Dedifferentiated amniotic fluid mesenchymal stem cell (primary cell): ENCODE measurements at regions not wholly inside any gene's neighbourhood (a gene's known extent, or its start where the extent isn't known, plus 50 kb on each side); places are given as distances from the start of the nearest gene placed in this dataset.

ENCODE experiments used
- DNase-seq: peaks from one replicate; pipeline ENCODE4 v3.0.0-alpha.2; 2016; ENCODE audit errors: extremely low spot score

DNA sequence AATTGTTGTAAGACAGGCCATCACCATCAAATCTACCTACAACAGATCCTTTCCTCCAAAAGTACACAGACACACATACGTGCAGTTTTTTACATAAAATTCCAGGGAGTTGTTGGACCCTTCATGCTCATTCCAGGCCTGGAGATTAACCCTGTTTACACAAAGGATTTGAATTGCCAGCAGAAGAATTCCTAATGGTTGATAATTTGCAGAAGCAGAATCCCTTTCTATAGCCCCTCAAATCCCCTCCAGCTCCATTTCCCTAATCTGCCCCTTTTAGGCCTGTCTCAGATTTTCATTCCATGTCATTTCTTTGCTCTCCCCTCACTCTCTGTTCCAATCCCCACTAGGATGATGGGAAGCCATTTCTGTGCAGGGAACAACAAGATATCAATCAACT is 102.9 kb upstream of the TOX3 start:
- no peak for DNase-seq

- DNase-seq, result no peak
Observed at GRCh38 chr16:52647588-52647987, 100.6 kb upstream of the TOX3 start.

- DNase-seq, result no peak
Observed at GRCh38 chr16:52643006-52643405, 96.1 kb upstream of the TOX3 start.

- DNase-seq, result no peak
Observed at GRCh38 chr16:52634528-52634927, 87.6 kb upstream of the TOX3 start.

GRCh38 chr16:52634104-52634503 is 87.2 kb upstream of the TOX3 start:
- no peak for DNase-seq

- no peak for DNase-seq
Observed at GRCh38 chr16:52633230-52633629, 86.3 kb upstream of the TOX3 start.

- DNase-seq, result no peak
Observed at GRCh38 chr16:52631711-52632110, 84.8 kb upstream of the TOX3 start.

DNA sequence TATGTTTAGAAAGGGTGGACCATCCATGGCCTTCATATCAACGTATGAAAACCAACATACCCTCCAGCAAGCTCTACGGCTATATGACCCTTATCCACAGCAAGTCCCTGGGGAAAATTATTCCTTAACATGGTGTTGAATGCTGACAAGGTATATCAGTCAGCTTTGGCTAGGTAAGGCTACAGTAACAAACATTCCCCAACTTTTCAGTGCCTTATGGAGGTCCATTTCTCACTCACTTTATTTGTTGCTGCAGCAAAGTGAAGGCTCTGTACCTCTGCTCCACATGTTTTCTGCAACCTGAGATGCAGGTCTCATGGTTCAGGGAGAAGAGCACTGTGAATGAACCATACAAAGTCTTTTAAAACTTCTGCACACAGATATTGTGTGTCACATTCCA is 83.8 kb upstream of the TOX3 start:
- no peak for DNase-seq

GRCh38 chr16:52629296-52629695 is 82.4 kb upstream of the TOX3 start:
- DNase-seq, result no peak

- DNase-seq, result no peak
Observed at GRCh38 chr16:52624891-52625290, 77.9 kb upstream of the TOX3 start.

- no peak for DNase-seq
Observed at GRCh38 chr16:52621651-52622050, 74.7 kb upstream of the TOX3 start.

- no peak for DNase-seq
Observed at GRCh38 chr16:52618753-52619497, 72.0 kb upstream of the TOX3 start.

GRCh38 chr16:52617591-52617990 is 70.6 kb upstream of the TOX3 start:
- DNase-seq, result no peak

- no peak for DNase-seq
Observed at GRCh38 chr16:52613508-52613907, 66.6 kb upstream of the TOX3 start.

- no peak for DNase-seq
Observed at GRCh38 chr16:52611817-52612673, 65.1 kb upstream of the TOX3 start.

- DNase-seq, result no peak
Observed at GRCh38 chr16:52603015-52603414, 56.1 kb upstream of the TOX3 start.

- no peak for DNase-seq
Observed at GRCh38 chr16:52597772-52598483, 51.0 kb upstream of the TOX3 start.

DNA sequence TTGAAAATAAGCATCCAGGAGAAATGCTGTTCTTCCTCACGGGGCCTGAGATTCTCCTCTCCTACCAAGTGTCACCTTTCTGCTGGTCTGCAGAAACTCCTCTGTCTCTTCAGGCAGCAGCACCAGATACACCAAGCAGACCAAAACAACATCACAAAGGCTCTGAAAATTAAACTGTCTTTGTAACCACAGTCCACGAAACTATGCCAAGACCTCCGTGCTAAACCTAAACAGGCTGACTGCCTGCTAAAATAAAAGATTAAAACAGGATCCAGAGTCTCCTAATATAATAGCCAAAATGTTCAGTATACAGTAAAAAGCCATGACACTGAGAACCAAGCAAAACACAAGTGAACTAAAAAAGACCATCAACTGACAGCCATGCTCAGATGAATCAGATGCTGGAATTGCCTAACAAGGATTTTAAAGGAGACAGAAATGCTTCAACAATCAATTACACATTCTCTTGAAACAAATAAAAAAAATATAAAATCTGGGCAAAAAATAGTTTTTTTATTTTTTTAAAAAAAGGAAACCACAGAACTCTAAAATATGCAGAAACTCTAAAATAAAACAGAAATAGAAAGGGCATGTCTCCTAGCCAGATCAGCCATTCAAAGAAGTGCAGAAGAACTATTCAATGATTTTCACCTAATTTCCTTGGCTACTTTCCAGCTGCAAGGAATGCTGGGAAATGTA is 50.3 kb upstream of the TOX3 start:
- no peak for DNase-seq
